HEK293T (cell line): ENCODE measurements at regions not wholly inside any gene's neighbourhood (a gene's known extent, or its start where the extent isn't known, plus 50 kb on each side); places are given as distances from the start of the nearest gene placed in this dataset.

Experiments used
- CTCF ChIA-PET: fragments of 350-600 bp; formaldehyde crosslinking; extraction: SDS; loops from one replicate; lab custom pipeline; 2021; ENCODE audit warnings: antibody characterized with exemption, inconsistent platforms; lab: Yijun Ruan, JAX
- POLR2A ChIA-PET: fragments of 350-600 bp; formaldehyde crosslinking; extraction: SDS; loops from one replicate; lab custom pipeline; 2020; ENCODE audit warnings: antibody characterized with exemption, inconsistent platforms; lab: Yijun Ruan, JAX
- DNase-seq: peaks from one replicate; pipeline ENCODE4 v3.0.0; 2012; ENCODE audit warnings: mixed read lengths; ENCODE audit errors: extremely low spot score
- ARNT ChIP-seq: fragments of 450-650 bp; IDR thresholded peaks from 2 replicates; pipeline ENCODE4 v1.6.1; 2017; ENCODE audit warnings: mild to moderate bottlenecking
- BHLHE40 ChIP-seq: fragments of 450-650 bp; IDR thresholded peaks from 2 replicates; pipeline ENCODE4 v1.6.1; 2016; ENCODE audit warnings: mild to moderate bottlenecking, moderate library complexity, borderline replicate concordance
- CTBP1 ChIP-seq: fragments of 450-650 bp; IDR thresholded peaks from 2 replicates; pipeline ENCODE4 v1.6.1; 2016; ENCODE audit warnings: borderline replicate concordance
- ELF4 ChIP-seq: fragments of 450-650 bp; IDR thresholded peaks from 2 replicates; pipeline ENCODE4 v1.6.1; 2017; ENCODE audit warnings: antibody characterized with exemption
- FOXA1 ChIP-seq: fragments of 450-650 bp; IDR thresholded peaks from 2 replicates; pipeline ENCODE4 v1.6.1; 2016; ENCODE audit warnings: mild to moderate bottlenecking
- FOXK2 ChIP-seq: fragments of 450-650 bp; IDR thresholded peaks from 2 replicates; pipeline ENCODE4 v1.6.1; 2016; ENCODE audit warnings: mild to moderate bottlenecking
- FOXM1 ChIP-seq: fragments of 450-650 bp; IDR thresholded peaks from 2 replicates; pipeline ENCODE4 v1.6.1; 2017; ENCODE audit warnings: mild to moderate bottlenecking, borderline replicate concordance
- HDGF ChIP-seq: fragments of 450-650 bp; IDR thresholded peaks from 2 replicates; pipeline ENCODE4 v1.6.1; 2017; ENCODE audit warnings: antibody characterized with exemption, borderline replicate concordance
- L3MBTL2 ChIP-seq: fragments of 450-650 bp; conservative IDR thresholded peaks from 2 replicates; pipeline ENCODE4 v1.6.1; 2016; ENCODE audit warnings: mild to moderate bottlenecking
- LEF1 ChIP-seq: fragments of 450-650 bp; IDR thresholded peaks from 2 replicates; pipeline ENCODE4 v1.6.1; 2017; ENCODE audit warnings: mild to moderate bottlenecking, borderline replicate concordance
- NFRKB ChIP-seq: fragments of 450-650 bp; IDR thresholded peaks from 2 replicates; pipeline ENCODE4 v1.6.1; 2016; ENCODE audit warnings: mild to moderate bottlenecking, moderate library complexity
- SP1 ChIP-seq: fragments of 450-650 bp; IDR thresholded peaks from 2 replicates; pipeline ENCODE4 v1.6.1; 2017
- SUZ12 ChIP-seq: fragments of 450-650 bp; IDR thresholded peaks from 2 replicates; pipeline ENCODE4 v1.6.1; 2016; ENCODE audit warnings: mild to moderate bottlenecking
- TARDBP ChIP-seq: fragments of 450-650 bp; IDR thresholded peaks from 2 replicates; pipeline ENCODE4 v1.6.1; 2016
- ZNF384 ChIP-seq: fragments of 450-650 bp; IDR thresholded peaks from 2 replicates; pipeline ENCODE4 v1.6.1; 2016
- TF ChIP-seq, protein P1 (sequence below): fragments of 450-650 bp; IDR thresholded peaks from 2 replicates; pipeline ENCODE4 v1.6.1; 2016

GRCh38 chr10:131650771-131651673 is 249.8 kb upstream of the PPP2R2D start:
- POLR2A ChIA-PET: no interaction called here
- no peak for DNase-seq
- CTCF ChIA-PET: no interaction called here
- TF ChIP-seq, protein P1, sequence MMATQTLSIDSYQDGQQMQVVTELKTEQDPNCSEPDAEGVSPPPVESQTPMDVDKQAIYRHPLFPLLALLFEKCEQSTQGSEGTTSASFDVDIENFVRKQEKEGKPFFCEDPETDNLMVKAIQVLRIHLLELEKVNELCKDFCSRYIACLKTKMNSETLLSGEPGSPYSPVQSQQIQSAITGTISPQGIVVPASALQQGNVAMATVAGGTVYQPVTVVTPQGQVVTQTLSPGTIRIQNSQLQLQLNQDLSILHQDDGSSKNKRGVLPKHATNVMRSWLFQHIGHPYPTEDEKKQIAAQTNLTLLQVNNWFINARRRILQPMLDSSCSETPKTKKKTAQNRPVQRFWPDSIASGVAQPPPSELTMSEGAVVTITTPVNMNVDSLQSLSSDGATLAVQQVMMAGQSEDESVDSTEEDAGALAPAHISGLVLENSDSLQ: no peak
- TF ChIP-seq TARDBP (no peak), FOXA1 (no peak), SUZ12 (no peak), ELF4 (no peak), FOXK2 (no peak), SP1 (no peak), ARNT (no peak), CTBP1 (no peak), FOXM1 (no peak), NFRKB (no peak), HDGF (no peak), BHLHE40 (no peak), L3MBTL2 (no peak), LEF1 (no peak), ZNF384 (no peak)

GRCh38 chr10:131651674-131652437 is 249.0 kb upstream of the PPP2R2D start:
- ChIA-PET CTCF (no interaction called here), POLR2A (no interaction called here)
- no peak for DNase-seq
- TF ChIP-seq L3MBTL2 (no peak), ELF4 (no peak), SP1 (no peak), NFRKB (no peak), FOXK2 (no peak), FOXM1 (no peak), ARNT (no peak), ZNF384 (no peak), FOXA1 (no peak), BHLHE40 (no peak), TARDBP (no peak), CTBP1 (no peak), HDGF (no peak), SUZ12 (no peak), LEF1 (no peak)
- TF ChIP-seq, protein P1: no peak

DNA sequence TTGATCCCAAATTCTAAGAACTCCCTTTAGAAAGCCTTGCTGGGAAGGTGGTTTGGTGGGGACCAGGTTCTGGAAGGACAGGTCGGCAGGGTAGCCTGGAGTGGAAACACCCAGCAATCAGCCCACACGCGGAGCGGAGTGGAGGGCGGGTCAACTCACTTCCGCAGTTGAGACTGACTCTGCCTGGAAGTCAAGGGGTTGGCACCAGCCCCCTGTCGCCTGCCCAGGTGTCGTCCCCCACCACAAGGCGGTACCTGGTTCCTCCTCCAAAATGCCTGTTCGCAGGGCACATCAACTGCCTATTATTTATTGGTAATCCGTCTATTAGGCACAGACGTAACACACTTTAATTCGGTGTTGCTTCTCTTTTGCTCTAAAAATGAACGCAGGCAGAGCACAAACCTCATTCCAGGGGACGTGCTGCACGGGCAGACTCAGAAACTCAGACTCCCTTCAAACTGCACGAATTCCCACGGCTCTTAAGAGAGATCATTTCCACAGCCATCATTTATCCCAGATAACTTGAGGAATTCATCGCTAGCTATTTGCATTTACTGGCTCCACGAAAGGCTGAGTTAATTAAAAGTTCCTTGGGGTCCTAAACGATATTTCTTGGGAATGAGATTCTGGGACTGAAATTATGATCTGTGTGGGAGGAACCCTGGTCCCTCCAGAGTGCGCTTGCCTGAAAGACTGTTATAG is 248.2 kb upstream of the PPP2R2D start:
- no peak for TF ChIP-seq BHLHE40
- TF ChIP-seq TARDBP: no peak
- no peak for TF ChIP-seq FOXA1
- TF ChIP-seq CTBP1: no peak
- TF ChIP-seq ZNF384: no peak
- TF ChIP-seq FOXK2: no peak
- TF ChIP-seq SP1: no peak
- TF ChIP-seq ELF4: no peak
- no peak for TF ChIP-seq HDGF
- no peak for TF ChIP-seq NFRKB
- no peak for TF ChIP-seq SUZ12
- TF ChIP-seq FOXM1: no peak
- POLR2A ChIA-PET: no interaction called here
- CTCF ChIA-PET: no interaction called here
- no peak for DNase-seq

DNA sequence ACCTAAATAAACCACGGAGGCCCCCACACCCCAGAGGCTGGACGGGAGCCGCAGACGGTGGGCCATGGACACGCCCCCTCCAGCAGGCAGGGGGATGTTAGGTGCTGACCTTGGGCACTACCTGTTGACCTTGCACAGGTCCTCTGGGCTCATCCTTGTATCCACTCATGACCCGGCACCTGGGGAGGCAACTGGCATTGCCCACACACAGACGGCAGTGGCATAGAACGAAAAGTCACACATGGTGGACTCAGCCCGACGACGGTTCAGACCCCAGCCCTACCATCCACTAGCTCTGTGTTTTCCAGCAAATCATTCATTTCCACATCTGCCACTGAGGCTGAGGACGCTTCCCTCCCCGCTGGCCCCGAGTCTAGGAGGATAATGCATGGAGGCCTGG is 247.7 kb upstream of the PPP2R2D start:
- ChIA-PET POLR2A (no interaction called here), CTCF (no interaction called here)
- TF ChIP-seq TARDBP (no peak), SUZ12 (no peak), ELF4 (no peak)
- no peak for DNase-seq

- TF ChIP-seq FOXM1 (no peak), LEF1 (no peak), SP1 (no peak), FOXK2 (no peak), TARDBP (no peak), HDGF (no peak)
- ChIA-PET CTCF (no interaction called here), POLR2A (no interaction called here)
- no peak for DNase-seq
Observed at GRCh38 chr10:131653554-131654470, 247.0 kb upstream of the PPP2R2D start.
